CD14-positive monocyte (primary cell): ENCODE measurements at regions not wholly inside any gene's neighbourhood (a gene's known extent, or its start where the extent isn't known, plus 50 kb on each side); places are given as distances from the start of the nearest gene placed in this dataset.

Source experiments
- DNase-seq, 3 donors: peaks; one replicate each; pipeline ENCODE4 v3.0.0-alpha.2; 2011 to 2022
- H2AFZ ChIP-seq: 2 replicates; pipeline ENCODE4 v1.6.0; 2012; ENCODE audit warnings: mild to moderate bottlenecking, low read depth, low read length, inconsistent platforms; ENCODE audit not compliant: insufficient read depth, poor library complexity, severe bottlenecking
- H3K27ac ChIP-seq, 2 donors: 1 replicate in 1 of 2; 2 replicates in 1 of 2; pipeline ENCODE4 v1.5.1; 2012 to 2013; ENCODE audit warnings: low read length in 2 of 2, control low read depth in 1 of 2, inconsistent platforms in 1 of 2, low read depth in 1 of 2, mild to moderate bottlenecking in 1 of 2
- H3K27me3 ChIP-seq, 2 donors: one replicate each; pipeline versions ENCODE4 v1.6.0 to v1.6.1; 2011 to 2013; ENCODE audit warnings: low read length in 2 of 2; ENCODE audit not compliant: control insufficient read depth in 2 of 2, insufficient read depth in 2 of 2
- H3K36me3 ChIP-seq, 2 donors: replicated peaks in 1 of 2; 1 replicate in 1 of 2; 2 replicates in 1 of 2; pipeline versions ENCODE4 v1.5.1 to v1.6.1; 2012 to 2013; ENCODE audit warnings: low read length in 2 of 2, control low read depth in 1 of 2, inconsistent platforms in 1 of 2, mild to moderate bottlenecking in 1 of 2; ENCODE audit not compliant: insufficient read depth in 2 of 2, control insufficient read depth in 1 of 2
- H3K4me1 ChIP-seq, 2 donors: 1 replicate in 1 of 2; 2 replicates in 1 of 2; pipeline versions ENCODE4 v1.5.1 to v1.6.1; 2012 to 2013; ENCODE audit warnings: low read length in 2 of 2, control low read depth in 1 of 2, inconsistent platforms in 1 of 2, mild to moderate bottlenecking in 1 of 2, moderate library complexity in 1 of 2; ENCODE audit not compliant: insufficient read depth in 2 of 2, control insufficient read depth in 1 of 2
- H3K4me2 ChIP-seq: replicated peaks from 2 replicates; pipeline ENCODE3; 2012; ENCODE audit warnings: low read length, moderate library complexity, mild to moderate bottlenecking; ENCODE audit not compliant: poor library complexity, severe bottlenecking; ENCODE audit errors: extremely low read depth
- H3K4me3 ChIP-seq, 3 experiments: fragments of 200-600 bp in 1 of 3; sonication (generic) in 1 of 3; replicated peaks in 1 of 3; 1 replicate in 2 of 3; 2 replicates in 1 of 3; pipeline ENCODE4 v1.5.1; 2011 to 2013; ENCODE audit warnings: low read length in 3 of 3, mild to moderate bottlenecking in 3 of 3, control low read depth in 2 of 3, low read depth in 2 of 3, inconsistent platforms in 1 of 3, moderate library complexity in 1 of 3
- H3K79me2 ChIP-seq: 2 replicates; pipeline ENCODE4 v1.6.0; 2012; ENCODE audit warnings: mild to moderate bottlenecking, control low read depth, inconsistent platforms, low read length, moderate library complexity; ENCODE audit not compliant: insufficient read depth
- H3K9ac ChIP-seq: 2 replicates; pipeline ENCODE4 v1.6.0; 2017; ENCODE audit warnings: low read length, mild to moderate bottlenecking; ENCODE audit not compliant: insufficient read depth, poor library complexity, severe bottlenecking
- H3K9me3 ChIP-seq, 2 donors: replicated peaks in 1 of 2; 1 replicate in 1 of 2; 2 replicates in 1 of 2; pipeline versions ENCODE4 v1.5.1 to v1.6.1; 2012 to 2013; ENCODE audit warnings: low read length in 2 of 2, control low read depth in 1 of 2; ENCODE audit not compliant: control insufficient read depth in 1 of 2, insufficient read depth in 1 of 2
- H4K20me1 ChIP-seq: 2 replicates; pipeline ENCODE4 v1.6.0; 2012; ENCODE audit warnings: mild to moderate bottlenecking, low read length, control low read depth, moderate library complexity; ENCODE audit not compliant: insufficient read depth
- H3K27ac Mint-ChIP-seq, 7 donors: one replicate each; pipeline ENCODE4 v1.8.0; 2020; ENCODE audit warnings: mild to moderate bottlenecking in 7 of 7, mixed read lengths in 7 of 7, moderate library complexity in 6 of 7, inconsistent platforms in 2 of 7
- H3K27me3 Mint-ChIP-seq, 3 donors: one replicate each; pipeline ENCODE4 v1.8.0; 2021 to 2022; ENCODE audit warnings: low read depth in 3 of 3, mild to moderate bottlenecking in 3 of 3, mixed read lengths in 3 of 3, moderate library complexity in 3 of 3, inconsistent platforms in 1 of 3
- H3K36me3 Mint-ChIP-seq, 2 donors: one replicate each; pipeline ENCODE4 v1.8.0; 2020; ENCODE audit warnings: mixed read lengths in 2 of 2, inconsistent platforms in 1 of 2, mild to moderate bottlenecking in 1 of 2
- H3K4me1 Mint-ChIP-seq: one replicate; pipeline ENCODE4 v1.8.0; 2020; ENCODE audit warnings: mild to moderate bottlenecking, mixed read lengths
- H3K4me3 Mint-ChIP-seq, 2 donors: one replicate each; pipeline ENCODE4 v1.8.0; 2020; ENCODE audit warnings: mild to moderate bottlenecking in 2 of 2, mixed read lengths in 2 of 2, moderate library complexity in 1 of 2
- H3K9me3 Mint-ChIP-seq, 7 donors: one replicate each; pipeline ENCODE4 v1.8.0; 2020 to 2022; ENCODE audit warnings: mixed read lengths in 7 of 7, mild to moderate bottlenecking in 6 of 7, moderate library complexity in 6 of 7, inconsistent platforms in 2 of 7
- WGBS: methylation state at CpG from one replicate; pipeline ENCODE4 v1.1.5; 2013; ENCODE audit warnings: missing lambda C conversion rate; ENCODE audit not compliant: insufficient coverage; 5-methylcytosine and 5-hydroxymethylcytosine counted together
- intact Hi-C, 2 donors: fragments of 100-400 bp; cut with micrococcal nuclease; formaldehyde crosslinking; loops; one replicate each; pipeline versions ENCODE4 v1.15.0 to v1.15.1; 2023
- TF ChIP-seq, protein P1 (sequence below): fragments of 200-600 bp; IDR thresholded peaks from one replicate; pipeline ENCODE4 v1.8.0; 2022; ENCODE audit warnings: antibody characterized with exemption, mild to moderate bottlenecking

DNA sequence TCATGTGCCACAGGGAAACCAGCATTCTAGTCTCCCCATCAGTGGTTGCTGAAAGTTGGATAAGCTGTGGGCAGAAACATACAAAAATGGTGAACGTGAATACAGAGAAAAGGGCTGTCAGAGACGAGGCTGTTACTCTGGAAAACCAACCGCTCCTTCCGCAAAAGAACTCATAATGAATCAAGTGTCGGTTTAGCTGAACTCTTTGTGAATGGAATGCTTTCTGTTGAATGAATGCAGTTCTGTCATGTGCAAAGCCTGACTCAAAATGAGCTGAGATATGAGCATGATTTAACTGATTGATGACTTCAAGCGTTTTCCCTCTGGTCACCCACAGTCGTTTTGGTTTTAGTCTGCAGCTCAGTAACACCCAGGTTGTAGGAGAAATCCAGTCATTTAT is 298.3 kb downstream of the ETS1 start:
- H3K9me3 ChIP-seq, result no peaks in the 10 kb centered on the region
- H3K36me3 ChIP-seq, result no peaks in the 10 kb centered on the region
- TF ChIP-seq, protein P1, sequence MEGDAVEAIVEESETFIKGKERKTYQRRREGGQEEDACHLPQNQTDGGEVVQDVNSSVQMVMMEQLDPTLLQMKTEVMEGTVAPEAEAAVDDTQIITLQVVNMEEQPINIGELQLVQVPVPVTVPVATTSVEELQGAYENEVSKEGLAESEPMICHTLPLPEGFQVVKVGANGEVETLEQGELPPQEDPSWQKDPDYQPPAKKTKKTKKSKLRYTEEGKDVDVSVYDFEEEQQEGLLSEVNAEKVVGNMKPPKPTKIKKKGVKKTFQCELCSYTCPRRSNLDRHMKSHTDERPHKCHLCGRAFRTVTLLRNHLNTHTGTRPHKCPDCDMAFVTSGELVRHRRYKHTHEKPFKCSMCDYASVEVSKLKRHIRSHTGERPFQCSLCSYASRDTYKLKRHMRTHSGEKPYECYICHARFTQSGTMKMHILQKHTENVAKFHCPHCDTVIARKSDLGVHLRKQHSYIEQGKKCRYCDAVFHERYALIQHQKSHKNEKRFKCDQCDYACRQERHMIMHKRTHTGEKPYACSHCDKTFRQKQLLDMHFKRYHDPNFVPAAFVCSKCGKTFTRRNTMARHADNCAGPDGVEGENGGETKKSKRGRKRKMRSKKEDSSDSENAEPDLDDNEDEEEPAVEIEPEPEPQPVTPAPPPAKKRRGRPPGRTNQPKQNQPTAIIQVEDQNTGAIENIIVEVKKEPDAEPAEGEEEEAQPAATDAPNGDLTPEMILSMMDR, result no peak
- intact Hi-C loops, result loop anchor here in 1 of 2 donors (5.0 kb wide), 1 partner anchor 343 kb away; no protein-coding TSS in a partner anchor
- H3K27me3 ChIP-seq, result no peaks in the 10 kb centered on the region
- DNase-seq, result no peak
- no peak overlapping the region for H3K4me2 ChIP-seq
- peaks cover 0 to 4% (median 2%) of the 10 kb centered on the region in 3 donors for H3K27me3 Mint-ChIP-seq
- no peak overlapping the region for H3K27ac ChIP-seq
- no peak overlapping the region for H2AFZ ChIP-seq
- H3K36me3 Mint-ChIP-seq, result no peaks in the 10 kb centered on the region
- H3K27ac Mint-ChIP-seq, result no peak overlapping the region
- 96% methylated on average over 5 of the region's 7 CpGs for WGBS
- no peaks in the 10 kb centered on the region for H3K9me3 Mint-ChIP-seq
- H3K79me2 ChIP-seq, result no peaks in the 10 kb centered on the region
- no peak overlapping the region for H3K4me3 Mint-ChIP-seq
- no peak overlapping the region for H3K4me3 ChIP-seq
- H4K20me1 ChIP-seq, result no peaks in the 10 kb centered on the region
- no peak overlapping the region for H3K9ac ChIP-seq
- H3K4me1 Mint-ChIP-seq, result peaks cover 6% of the 10 kb centered on the region
- peaks cover 0 to 3% of the 10 kb centered on the region in 2 donors for H3K4me1 ChIP-seq

DNA sequence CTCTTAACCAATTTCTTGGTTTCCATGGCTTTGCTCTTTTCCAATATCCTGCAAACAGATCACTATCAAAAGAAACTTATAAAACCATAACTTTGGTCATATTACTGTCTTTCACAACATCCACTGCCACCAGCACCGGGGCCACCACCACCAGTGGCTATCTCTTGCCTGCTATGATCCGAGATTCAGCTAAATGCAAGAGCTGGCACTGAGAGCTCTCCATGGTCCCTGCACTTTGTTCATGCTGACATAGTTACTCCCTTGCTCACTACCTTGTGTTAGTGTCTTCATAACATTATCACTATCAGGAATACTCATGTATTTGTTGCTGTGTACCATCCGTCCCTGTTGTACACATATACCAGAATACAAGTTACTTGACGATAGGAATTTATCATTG is 299.0 kb downstream of the ETS1 start:
- H3K9me3 Mint-ChIP-seq, result no peaks in the 10 kb centered on the region
- H3K36me3 ChIP-seq, result no peaks in the 10 kb centered on the region
- no peaks in the 10 kb centered on the region for H3K27me3 ChIP-seq
- H3K9ac ChIP-seq, result no peak overlapping the region
- no peak overlapping the region for H3K27ac Mint-ChIP-seq
- H2AFZ ChIP-seq, result no peak overlapping the region
- WGBS, result 89% methylated on average over 2 of the region's 4 CpGs
- no peak overlapping the region for H3K4me3 ChIP-seq
- no peaks in the 10 kb centered on the region for H4K20me1 ChIP-seq
- peaks cover 6% of the 10 kb centered on the region for H3K4me1 Mint-ChIP-seq
- H3K9me3 ChIP-seq, result no peaks in the 10 kb centered on the region
- no peaks in the 10 kb centered on the region for H3K36me3 Mint-ChIP-seq
- H3K4me1 ChIP-seq, result peaks cover 0 to 3% of the 10 kb centered on the region in 2 donors
- H3K4me2 ChIP-seq, result no peak overlapping the region
- DNase-seq, result no peak
- no peak overlapping the region for H3K4me3 Mint-ChIP-seq
- no peak overlapping the region for H3K27ac ChIP-seq
- TF ChIP-seq, protein P1, result no peak
- no peaks in the 10 kb centered on the region for H3K79me2 ChIP-seq
- H3K27me3 Mint-ChIP-seq, result peaks cover 0 to 4% (median 2%) of the 10 kb centered on the region in 3 donors
- intact Hi-C loops, result loop anchor here in 1 of 2 donors (5.0 kb wide), 1 partner anchor 344 kb away; no protein-coding TSS in a partner anchor
